ENCODE measurements at regions not wholly inside any gene's neighbourhood (a gene's known extent, or its start where the extent isn't known, plus 50 kb on each side); places are given as distances from the start of the nearest gene placed in this dataset.
"Not testable (repeated sequence)": the region's sequence is repeated elsewhere in the genome, so short reads cannot be mapped to it uniquely, and the experiment has no call there.

DNA sequence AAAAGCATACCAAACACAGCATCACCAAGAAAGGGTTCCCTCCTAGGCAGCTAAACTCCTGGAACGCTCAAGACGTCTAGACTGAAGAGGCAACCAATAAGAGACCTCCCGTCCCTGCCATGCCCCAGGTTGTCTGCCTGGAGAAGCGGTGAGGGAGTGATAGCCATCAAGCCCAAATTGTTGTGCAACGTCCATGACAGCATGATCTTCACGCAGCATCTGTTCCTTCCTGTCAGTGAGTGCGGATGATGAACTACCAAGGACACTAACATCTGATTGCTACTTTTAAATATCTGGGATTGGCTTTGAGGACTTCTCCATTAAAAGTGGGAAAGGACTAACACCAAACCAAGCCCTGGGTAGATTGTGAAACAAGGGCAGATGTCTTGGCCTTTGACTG, 149.7 kb downstream of the TXNL1 start:
- Mint-ChIP-seq H3K9me3 (peaks cover 0 to 5% (median 2%) of the 10 kb centered on the region in 8 donors), H3K27me3 (peaks cover 2 to 6% of the 10 kb centered on the region in 2 donors), H3K27ac (no peak overlapping the region), H3K36me3 (no peaks in the 10 kb centered on the region), H3K4me3 (no peak overlapping the region), H3K4me1 (no peaks in the 10 kb centered on the region)
- intact Hi-C loops (cut with micrococcal nuclease): no loop called here
- Histone ChIP-seq H3K9me3 (ENCODE audit: control insufficient read depth in 1 of 2, low read length in 2 of 2) (no peaks in the 10 kb centered on the region), H3K4me3 (ENCODE audit: low read length in 2 of 2) (no peak overlapping the region), H3K4me1 (ENCODE audit: insufficient read depth, low read length) (no peaks in the 10 kb centered on the region), H3K27me3 (ENCODE audit: insufficient read depth, low read length) (no peaks in the 10 kb centered on the region), H3K27ac (ENCODE audit: low read depth, low read length) (no peak overlapping the region), H3K36me3 (ENCODE audit: insufficient read depth, low read length) (no peaks in the 10 kb centered on the region)
- DNase-seq: no peak
- ChIA-PET POLR2A (ENCODE audit: partially characterized antibody) (no interaction called here), CTCF (ENCODE audit: partially characterized antibody) (no interaction called here)

DNA sequence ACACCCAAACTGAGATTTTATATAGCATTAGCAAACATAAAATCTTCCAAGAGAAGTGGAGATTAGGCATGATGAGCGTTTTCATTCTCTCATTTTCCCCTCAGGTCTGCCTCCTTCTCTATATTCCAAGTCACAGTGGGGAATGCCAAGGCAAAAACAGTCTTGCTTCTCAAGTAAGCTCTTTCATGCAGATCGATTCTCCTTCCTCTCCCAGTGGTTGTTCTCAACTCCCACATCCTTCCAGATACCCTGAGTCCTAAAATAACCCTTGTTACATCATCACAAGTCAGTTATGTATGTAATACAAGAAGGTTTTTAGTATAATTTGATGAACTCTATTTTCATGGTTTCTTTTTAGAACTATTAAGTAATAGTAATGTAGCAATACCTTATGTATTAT, 150.6 kb downstream of the TXNL1 start:
- Mint-ChIP-seq H3K27me3 (peaks cover 2 to 3% of the 10 kb centered on the region in 2 donors), H3K4me3 (no peak overlapping the region), H3K27ac (no peak overlapping the region), H3K36me3 (no peaks in the 10 kb centered on the region), H3K9me3 (peaks cover 0 to 5% (median 2%) of the 10 kb centered on the region in 8 donors), H3K4me1 (no peaks in the 10 kb centered on the region)
- H3K4me1 ChIP-seq (ENCODE audit: insufficient read depth, low read length): no peaks in the 10 kb centered on the region
- intact Hi-C loops (cut with micrococcal nuclease): no loop called here
- no peak overlapping the region for H3K27ac ChIP-seq (ENCODE audit: low read depth, low read length)
- no peaks in the 10 kb centered on the region for H3K27me3 ChIP-seq (ENCODE audit: insufficient read depth, low read length)
- POLR2A ChIA-PET (ENCODE audit: partially characterized antibody): no interaction called here
- no peaks in the 10 kb centered on the region for H3K9me3 ChIP-seq (ENCODE audit: control insufficient read depth in 1 of 2, low read length in 2 of 2)
- CTCF ChIA-PET (ENCODE audit: partially characterized antibody): no interaction called here
- H3K36me3 ChIP-seq (ENCODE audit: insufficient read depth, low read length): no peaks in the 10 kb centered on the region
- H3K4me3 ChIP-seq (ENCODE audit: low read length in 2 of 2): no peak overlapping the region
- DNase-seq: no peak

DNA sequence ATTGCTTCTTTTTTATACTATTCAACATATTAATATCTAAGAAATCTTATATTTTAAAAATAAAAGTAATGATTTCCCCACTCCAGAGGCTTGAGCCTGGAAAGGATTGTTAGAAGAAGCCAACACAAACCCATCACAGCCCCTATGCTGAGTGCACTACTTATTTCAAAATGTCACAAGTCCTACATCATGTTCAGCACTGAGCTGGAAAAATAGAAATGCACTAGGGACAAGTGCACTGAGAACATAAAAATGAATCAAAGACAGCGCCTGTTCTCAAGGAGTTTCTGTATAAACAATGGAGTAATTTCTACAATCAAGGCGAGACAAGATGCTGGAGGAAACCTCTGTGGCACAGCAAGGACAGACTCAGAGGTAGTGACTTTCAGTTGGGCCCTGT, 155.0 kb downstream of the TXNL1 start:
- Histone ChIP-seq H3K9me3 (ENCODE audit: control insufficient read depth in 1 of 2, low read length in 2 of 2) (no peaks in the 10 kb centered on the region), H3K27me3 (ENCODE audit: insufficient read depth, low read length) (no peaks in the 10 kb centered on the region), H3K4me1 (ENCODE audit: insufficient read depth, low read length) (no peaks in the 10 kb centered on the region), H3K36me3 (ENCODE audit: insufficient read depth, low read length) (no peaks in the 10 kb centered on the region), H3K27ac (ENCODE audit: low read depth, low read length) (no peak overlapping the region), H3K4me3 (ENCODE audit: low read length in 2 of 2) (no peak overlapping the region)
- Mint-ChIP-seq H3K4me1 (no peaks in the 10 kb centered on the region), H3K27me3 (peaks cover 2 to 3% of the 10 kb centered on the region in 2 donors), H3K4me3 (no peak overlapping the region), H3K27ac (no peak overlapping the region), H3K36me3 (no peaks in the 10 kb centered on the region), H3K9me3 (peaks cover 0 to 7% (median 2%) of the 10 kb centered on the region in 8 donors)
- ChIA-PET CTCF (ENCODE audit: partially characterized antibody) (no interaction called here), POLR2A (ENCODE audit: partially characterized antibody) (no interaction called here)
- intact Hi-C loops (cut with micrococcal nuclease): no loop called here
- no peak for DNase-seq

DNA sequence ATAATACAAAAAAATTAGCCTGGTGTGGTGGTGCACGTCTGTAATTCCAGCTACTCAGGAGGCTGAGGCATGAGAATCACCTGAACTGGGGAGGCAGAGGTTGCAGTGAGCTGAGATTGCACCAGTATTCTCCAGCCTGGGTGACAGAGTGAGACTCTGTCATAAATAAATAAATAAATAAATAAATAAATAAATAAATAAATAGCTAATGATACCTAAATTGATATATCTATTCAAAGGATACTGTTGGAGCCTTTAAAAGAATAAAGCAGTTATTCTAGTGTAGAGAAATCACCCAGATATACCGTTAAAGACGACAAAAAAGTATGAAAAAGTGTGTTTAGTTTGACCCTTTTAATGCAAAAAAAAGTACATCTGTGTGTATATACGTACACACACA, 155.6 kb downstream of the TXNL1 start:
- H3K27ac Mint-ChIP-seq; H3K4me3 ChIP-seq (ENCODE audit: low read length in 2 of 2); H3K27me3 ChIP-seq (ENCODE audit: insufficient read depth, low read length); POLR2A ChIA-PET (ENCODE audit: partially characterized antibody); H3K4me1 ChIP-seq (ENCODE audit: insufficient read depth, low read length); H3K4me1 Mint-ChIP-seq; H3K4me3 Mint-ChIP-seq; CTCF ChIA-PET (ENCODE audit: partially characterized antibody); H3K36me3 ChIP-seq (ENCODE audit: insufficient read depth, low read length); H3K36me3 Mint-ChIP-seq; H3K9me3 ChIP-seq (ENCODE audit: control insufficient read depth in 1 of 2, low read length in 2 of 2); H3K9me3 Mint-ChIP-seq; H3K27me3 Mint-ChIP-seq; DNase-seq; intact Hi-C loops (cut with micrococcal nuclease); H3K27ac ChIP-seq (ENCODE audit: low read depth, low read length): not testable (repeated sequence)

DNA sequence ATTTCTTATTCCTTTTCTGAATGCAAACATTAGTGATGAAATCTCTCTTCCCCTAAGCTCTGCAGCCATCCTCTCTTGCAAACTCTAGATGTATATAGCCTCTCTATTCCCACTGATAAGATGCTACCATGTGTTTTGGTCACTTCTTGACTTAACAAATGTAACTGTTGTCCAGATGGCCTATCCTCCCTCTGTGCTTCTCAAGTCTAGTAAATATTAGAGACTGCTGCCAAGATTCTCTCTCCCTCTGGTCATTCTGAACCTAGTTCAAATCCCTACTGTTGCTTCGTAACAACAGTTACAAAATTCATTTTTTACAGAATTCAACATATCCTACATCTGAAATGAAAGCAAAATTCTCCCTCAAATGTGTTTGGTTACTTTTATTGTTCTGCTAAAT, 156.6 kb downstream of the TXNL1 start:
- intact Hi-C loops (cut with micrococcal nuclease): no loop called here
- Mint-ChIP-seq H3K4me3 (no peak overlapping the region), H3K27me3 (peaks cover 0 to 1% of the 10 kb centered on the region in 2 donors), H3K9me3 (peaks cover 0 to 7% (median 2%) of the 10 kb centered on the region in 8 donors), H3K4me1 (no peaks in the 10 kb centered on the region), H3K36me3 (no peaks in the 10 kb centered on the region), H3K27ac (no peak overlapping the region)
- Histone ChIP-seq H3K36me3 (ENCODE audit: insufficient read depth, low read length) (no peaks in the 10 kb centered on the region), H3K4me1 (ENCODE audit: insufficient read depth, low read length) (no peaks in the 10 kb centered on the region), H3K27me3 (ENCODE audit: insufficient read depth, low read length) (no peaks in the 10 kb centered on the region), H3K9me3 (ENCODE audit: control insufficient read depth in 1 of 2, low read length in 2 of 2) (no peaks in the 10 kb centered on the region), H3K4me3 (ENCODE audit: low read length in 2 of 2) (no peak overlapping the region), H3K27ac (ENCODE audit: low read depth, low read length) (no peak overlapping the region)
- POLR2A ChIA-PET (ENCODE audit: partially characterized antibody): no interaction called here
- no peak for DNase-seq
- CTCF ChIA-PET (ENCODE audit: partially characterized antibody): no interaction called here

DNA sequence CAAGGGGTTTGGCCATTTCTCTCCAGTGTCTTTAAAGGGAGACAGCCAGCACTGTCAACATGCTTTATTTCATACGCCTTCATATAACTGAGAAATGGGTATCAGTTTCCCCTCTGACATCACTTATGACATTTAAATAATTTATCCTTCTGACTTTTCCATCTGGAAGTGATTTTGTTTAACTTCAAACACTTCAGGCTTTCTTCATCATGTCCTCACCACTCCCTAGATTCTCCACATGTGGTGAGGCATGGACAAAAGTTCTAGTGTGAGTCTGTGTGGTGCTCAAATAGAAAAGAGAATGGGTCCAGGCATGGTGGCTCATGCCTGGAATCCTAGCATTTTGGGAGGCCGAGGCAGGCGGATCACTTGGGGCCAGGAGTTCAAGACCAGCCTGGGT, 158.6 kb downstream of the TXNL1 start:
- Mint-ChIP-seq H3K36me3 (no peaks in the 10 kb centered on the region), H3K27ac (no peak overlapping the region), H3K27me3 (peaks cover 0 to 1% of the 10 kb centered on the region in 2 donors), H3K4me3 (no peak overlapping the region), H3K4me1 (no peaks in the 10 kb centered on the region), H3K9me3 (peaks cover 0 to 4% (median 0%) of the 10 kb centered on the region in 8 donors)
- POLR2A ChIA-PET (ENCODE audit: partially characterized antibody): no interaction called here
- H3K27me3 ChIP-seq (ENCODE audit: insufficient read depth, low read length): no peaks in the 10 kb centered on the region
- CTCF ChIA-PET (ENCODE audit: partially characterized antibody): no interaction called here
- H3K9me3 ChIP-seq (ENCODE audit: control insufficient read depth in 1 of 2, low read length in 2 of 2): no peaks in the 10 kb centered on the region
- no peak overlapping the region for H3K4me3 ChIP-seq (ENCODE audit: low read length in 2 of 2)
- H3K4me1 ChIP-seq (ENCODE audit: insufficient read depth, low read length): no peaks in the 10 kb centered on the region
- no peaks in the 10 kb centered on the region for H3K36me3 ChIP-seq (ENCODE audit: insufficient read depth, low read length)
- intact Hi-C loops (cut with micrococcal nuclease): no loop called here
- DNase-seq: no peak
- H3K27ac ChIP-seq (ENCODE audit: low read depth, low read length): no peak overlapping the region

DNA sequence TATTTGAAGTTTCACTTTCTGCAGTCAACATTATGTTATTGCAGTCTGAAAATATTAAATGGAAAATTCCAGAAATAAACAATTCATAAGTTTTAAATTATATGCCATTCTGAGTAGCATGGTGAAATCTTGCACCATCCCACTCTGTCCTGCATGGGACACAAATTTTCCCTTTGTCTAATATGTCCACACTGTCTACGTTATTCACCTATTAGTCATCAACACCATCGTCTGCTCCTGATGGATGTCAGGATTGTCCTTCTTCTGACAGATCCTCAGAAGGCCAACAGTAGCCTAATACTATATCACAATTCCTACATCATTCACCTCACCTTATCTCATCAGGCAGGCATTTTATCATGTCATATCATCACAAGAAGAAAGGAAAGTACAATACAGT, 163.1 kb downstream of the TXNL1 start:
- DNase-seq: no peak
- no peaks in the 10 kb centered on the region for H3K36me3 ChIP-seq (ENCODE audit: insufficient read depth, low read length)
- POLR2A ChIA-PET (ENCODE audit: partially characterized antibody): no interaction called here
- H3K36me3 Mint-ChIP-seq: no peaks in the 10 kb centered on the region
- no peaks in the 10 kb centered on the region for H3K4me1 Mint-ChIP-seq
- H3K9me3 Mint-ChIP-seq: peaks cover 0 to 4% (median 0%) of the 10 kb centered on the region in 8 donors
- intact Hi-C loops (cut with micrococcal nuclease): no loop called here
- no peak overlapping the region for H3K27ac Mint-ChIP-seq
- no peaks in the 10 kb centered on the region for H3K4me1 ChIP-seq (ENCODE audit: insufficient read depth, low read length)
- H3K4me3 Mint-ChIP-seq: no peak overlapping the region
- no peaks in the 10 kb centered on the region for H3K9me3 ChIP-seq (ENCODE audit: control insufficient read depth in 1 of 2, low read length in 2 of 2)
- no peak overlapping the region for H3K27ac ChIP-seq (ENCODE audit: low read depth, low read length)
- no peaks in the 10 kb centered on the region for H3K27me3 ChIP-seq (ENCODE audit: insufficient read depth, low read length)
- no peak overlapping the region for H3K4me3 ChIP-seq (ENCODE audit: low read length in 2 of 2)
- CTCF ChIA-PET (ENCODE audit: partially characterized antibody): no interaction called here
- H3K27me3 Mint-ChIP-seq: peaks cover 0 to 1% of the 10 kb centered on the region in 2 donors

DNA sequence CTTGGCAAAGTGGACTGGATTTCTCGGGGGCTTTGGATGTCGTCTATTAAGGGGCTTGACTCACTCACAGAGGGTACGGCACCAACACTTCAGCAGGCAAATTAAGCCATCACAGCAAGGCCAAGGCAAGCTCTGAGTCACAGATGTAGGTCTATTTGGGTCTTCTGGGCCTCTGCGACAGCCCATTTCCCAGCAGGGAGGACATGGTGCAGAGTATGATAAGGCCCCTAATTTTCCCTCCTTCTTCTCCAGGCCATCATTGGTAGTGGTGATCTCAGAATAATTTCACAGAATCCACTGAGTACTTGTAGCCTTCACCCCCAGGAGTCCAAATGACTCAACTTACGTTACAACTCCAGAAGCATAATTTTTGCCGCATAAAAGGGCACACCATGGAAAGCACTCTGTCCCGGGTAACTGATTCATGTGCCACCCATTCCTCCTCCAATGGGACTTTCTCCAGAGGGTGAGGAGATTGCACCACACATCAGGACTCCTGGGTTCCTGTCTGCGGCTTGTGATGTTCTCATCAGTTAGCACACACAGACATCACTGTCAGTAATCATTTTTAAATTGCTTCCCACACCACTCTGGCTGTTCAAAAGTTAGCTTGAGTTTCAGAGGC, 164.9 kb downstream of the TXNL1 start:
- Histone ChIP-seq H3K36me3 (ENCODE audit: insufficient read depth, low read length) (no peaks in the 10 kb centered on the region), H3K4me3 (ENCODE audit: low read length in 2 of 2) (no peak overlapping the region), H3K9me3 (ENCODE audit: control insufficient read depth in 1 of 2, low read length in 2 of 2) (no peaks in the 10 kb centered on the region), H3K4me1 (ENCODE audit: insufficient read depth, low read length) (no peaks in the 10 kb centered on the region), H3K27me3 (ENCODE audit: insufficient read depth, low read length) (no peaks in the 10 kb centered on the region), H3K27ac (ENCODE audit: low read depth, low read length) (no peak overlapping the region)
- no peaks in the 10 kb centered on the region for H3K27me3 Mint-ChIP-seq
- no peaks in the 10 kb centered on the region for H3K36me3 Mint-ChIP-seq
- ChIA-PET POLR2A (ENCODE audit: partially characterized antibody) (no interaction called here), CTCF (ENCODE audit: partially characterized antibody) (no interaction called here)
- H3K27ac Mint-ChIP-seq: no peak overlapping the region
- intact Hi-C loops (cut with micrococcal nuclease): no loop called here
- peaks cover 0 to 6% (median 0%) of the 10 kb centered on the region in 8 donors for H3K9me3 Mint-ChIP-seq
- H3K4me3 Mint-ChIP-seq: no peak overlapping the region
- H3K4me1 Mint-ChIP-seq: no peaks in the 10 kb centered on the region
- DNase-seq: no peak
